SU-DHL-6 (cell line): ENCODE measurements at regions not wholly inside any gene's neighbourhood (a gene's known extent, or its start where the extent isn't known, plus 50 kb on each side); places are given as distances from the start of the nearest gene placed in this dataset.

Source experiments
- H2AFZ ChIP-seq: fragments of 200-600 bp; sonication (generic); 2 replicates; pipeline ENCODE4 v1.6.1; 2014; ENCODE audit warnings: low read depth, mild to moderate bottlenecking, moderate library complexity, mixed read lengths, antibody characterized with exemption, low read length; ENCODE audit not compliant: severe bottlenecking
- H3F3A ChIP-seq: fragments of 200-600 bp; shearing (Covaris generic); 2 replicates; pipeline ENCODE4 v1.6.0; 2016; ENCODE audit warnings: antibody characterized with exemption, mild to moderate bottlenecking; ENCODE audit not compliant: insufficient read depth
- H3K27ac ChIP-seq: fragments of 200-600 bp; sonication (generic); 2 replicates; pipeline ENCODE4 v1.5.1; 2016; ENCODE audit warnings: low read depth, mild to moderate bottlenecking, low read length, moderate library complexity, mixed read lengths
- H3K27me3 ChIP-seq: fragments of 200-600 bp; sonication (generic), shearing (Covaris generic); 2 replicates; pipeline ENCODE4 v1.6.0; 2014; ENCODE audit warnings: mild to moderate bottlenecking, low read length
- H3K36me3 ChIP-seq: fragments of 200-600 bp; sonication (generic); 2 replicates; pipeline ENCODE4 v1.6.1; 2014; ENCODE audit warnings: mild to moderate bottlenecking, low read length, mixed read lengths
- H3K4me2 ChIP-seq: fragments of 300-600, 200-600 bp; shearing (Covaris generic), sonication (generic); 2 replicates; pipeline ENCODE4 v1.6.0; 2014; ENCODE audit warnings: low read length, low read depth, mild to moderate bottlenecking; ENCODE audit not compliant: poor library complexity, severe bottlenecking
- H3K4me3 ChIP-seq: fragments of 200-600 bp; sonication (generic); 2 replicates; pipeline ENCODE4 v1.5.1; 2014; ENCODE audit warnings: antibody characterized with exemption, low read length, mild to moderate bottlenecking, mixed read lengths; ENCODE audit not compliant: insufficient read depth, poor library complexity, severe bottlenecking
- H3K79me2 ChIP-seq: fragments of 200-600 bp; sonication (generic); 2 replicates; pipeline ENCODE4 v1.6.1; 2014; ENCODE audit warnings: mild to moderate bottlenecking, low read length, moderate library complexity; ENCODE audit not compliant: insufficient read depth
- H3K9ac ChIP-seq: fragments of 200-600 bp; sonication (generic); 2 replicates; pipeline ENCODE4 v1.7.0; 2014; ENCODE audit warnings: mild to moderate bottlenecking, low read length
- H3K9me2 ChIP-seq: fragments of 200-600 bp; sonication (generic); replicated peaks from 2 replicates; pipeline ENCODE4 v1.6.1; 2014; ENCODE audit warnings: low read length; ENCODE audit not compliant: insufficient read depth
- H3K9me3 ChIP-seq: fragments of 200-600 bp; sonication (generic); 2 replicates; pipeline ENCODE4 v1.6.1; 2014; ENCODE audit warnings: low read length, mixed read lengths; ENCODE audit not compliant: insufficient read depth
- H4K20me1 ChIP-seq: fragments of 200-600 bp; sonication (generic); 2 replicates; pipeline ENCODE4 v1.6.1; 2014; ENCODE audit warnings: low read depth, mild to moderate bottlenecking, antibody characterized with exemption, low read length, moderate library complexity, mixed read lengths
- EZH2phosphoT487 ChIP-seq: fragments of 200-600 bp; sonication (generic), shearing (Covaris generic); conservative IDR thresholded peaks from 2 replicates; pipeline ENCODE4 v1.6.1; 2018; ENCODE audit warnings: mild to moderate bottlenecking, antibody characterized with exemption, low read length, moderate library complexity, mixed read lengths
- TF ChIP-seq, protein P1 (sequence below): fragments of 200-600 bp; sonication (generic); IDR thresholded peaks from one replicate; pipeline ENCODE4 v1.5.1; 2017; ENCODE audit warnings: antibody characterized with exemption, mild to moderate bottlenecking, low read length, moderate library complexity; ENCODE audit not compliant: insufficient read depth, poor library complexity, severe bottlenecking

DNA sequence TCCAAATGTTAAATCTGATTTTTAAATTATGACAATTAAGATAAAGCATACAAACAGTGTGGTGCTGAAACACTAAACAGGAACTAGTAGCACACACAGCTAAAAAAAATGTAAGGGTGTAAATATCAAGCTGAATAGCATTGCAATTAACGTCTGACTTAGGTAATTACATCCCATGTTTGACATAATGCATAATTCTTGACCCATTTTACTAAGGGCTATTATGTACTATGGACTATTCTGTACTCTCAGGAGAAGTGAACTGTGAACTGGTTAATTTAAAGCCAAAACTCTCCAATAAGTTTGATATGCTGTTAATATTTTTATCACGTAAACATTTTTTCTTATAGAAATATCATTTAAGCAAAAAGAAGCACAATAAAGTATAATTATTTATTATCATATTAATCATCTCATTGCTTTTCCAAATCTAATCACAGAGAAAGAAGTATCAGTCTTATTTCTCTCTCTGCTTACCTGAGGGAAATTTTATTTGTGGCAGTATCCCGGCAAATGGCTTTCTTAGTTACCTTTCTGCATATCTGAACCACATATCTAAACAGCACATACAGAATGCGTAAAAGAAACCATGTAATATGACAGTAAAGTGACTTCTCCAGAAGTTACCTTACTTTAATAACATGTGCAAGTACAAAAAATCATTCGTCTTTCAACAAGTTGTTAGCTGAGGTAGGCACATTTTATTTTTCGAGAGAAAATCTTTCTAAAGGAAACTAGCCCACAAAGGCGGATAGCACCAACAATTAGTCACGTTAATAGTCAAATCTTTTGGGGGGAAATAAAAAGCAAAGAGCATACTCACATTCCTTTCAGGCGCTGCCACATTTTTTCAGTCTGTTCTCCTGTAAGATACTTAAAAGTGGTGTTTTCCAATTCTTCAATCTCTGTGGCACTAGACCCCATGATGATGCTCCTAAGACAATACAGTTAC is 94.9 kb upstream of the PDE1A start:
- Histone ChIP-seq H3K79me2 (no peaks in the 10 kb centered on the region), H3F3A (no peaks in the 10 kb centered on the region), H3K36me3 (no peaks in the 10 kb centered on the region; the same call in 1 of the 2 replicates), H3K4me3 (no peak overlapping the region), H2AFZ (no peak overlapping the region), H4K20me1 (no peaks in the 10 kb centered on the region), H3K9me2 (no peaks in the 10 kb centered on the region), H3K9ac (no peak overlapping the region), H3K27me3 (no peaks in the 10 kb centered on the region), H3K9me3 (no peaks in the 10 kb centered on the region), H3K27ac (no peak overlapping the region), H3K4me2 (no peak overlapping the region)
- TF ChIP-seq EZH2phosphoT487, result no peak
- TF ChIP-seq, protein P1, sequence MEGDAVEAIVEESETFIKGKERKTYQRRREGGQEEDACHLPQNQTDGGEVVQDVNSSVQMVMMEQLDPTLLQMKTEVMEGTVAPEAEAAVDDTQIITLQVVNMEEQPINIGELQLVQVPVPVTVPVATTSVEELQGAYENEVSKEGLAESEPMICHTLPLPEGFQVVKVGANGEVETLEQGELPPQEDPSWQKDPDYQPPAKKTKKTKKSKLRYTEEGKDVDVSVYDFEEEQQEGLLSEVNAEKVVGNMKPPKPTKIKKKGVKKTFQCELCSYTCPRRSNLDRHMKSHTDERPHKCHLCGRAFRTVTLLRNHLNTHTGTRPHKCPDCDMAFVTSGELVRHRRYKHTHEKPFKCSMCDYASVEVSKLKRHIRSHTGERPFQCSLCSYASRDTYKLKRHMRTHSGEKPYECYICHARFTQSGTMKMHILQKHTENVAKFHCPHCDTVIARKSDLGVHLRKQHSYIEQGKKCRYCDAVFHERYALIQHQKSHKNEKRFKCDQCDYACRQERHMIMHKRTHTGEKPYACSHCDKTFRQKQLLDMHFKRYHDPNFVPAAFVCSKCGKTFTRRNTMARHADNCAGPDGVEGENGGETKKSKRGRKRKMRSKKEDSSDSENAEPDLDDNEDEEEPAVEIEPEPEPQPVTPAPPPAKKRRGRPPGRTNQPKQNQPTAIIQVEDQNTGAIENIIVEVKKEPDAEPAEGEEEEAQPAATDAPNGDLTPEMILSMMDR, result no peak

DNA sequence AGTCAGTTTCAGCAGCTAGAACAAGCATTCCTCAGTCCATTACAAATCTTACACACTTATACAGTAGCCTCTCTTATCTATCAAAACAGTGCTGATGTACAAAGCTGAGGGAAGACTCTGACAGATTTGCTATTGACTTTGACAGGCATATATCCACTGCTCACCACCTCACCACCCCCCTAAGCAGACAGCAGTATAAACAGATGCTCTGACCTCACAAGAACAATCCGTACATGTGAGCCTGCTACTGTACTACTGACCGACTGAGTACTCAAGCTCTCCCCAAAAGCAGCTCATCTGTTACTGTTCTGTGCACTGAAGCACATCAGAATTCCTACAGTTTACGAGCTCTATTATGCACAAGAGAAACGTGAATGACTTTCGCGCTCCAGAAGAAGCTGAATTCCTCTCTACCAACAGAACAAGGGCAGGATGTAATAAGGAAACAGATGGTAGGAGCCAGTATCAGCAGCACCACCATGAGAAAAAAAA is 95.6 kb upstream of the PDE1A start:
- TF ChIP-seq, protein P1, result no peak
- TF ChIP-seq EZH2phosphoT487, result no peak
- no peak overlapping the region for H3K4me3 ChIP-seq
- no peaks in the 10 kb centered on the region for H3K79me2 ChIP-seq

DNA sequence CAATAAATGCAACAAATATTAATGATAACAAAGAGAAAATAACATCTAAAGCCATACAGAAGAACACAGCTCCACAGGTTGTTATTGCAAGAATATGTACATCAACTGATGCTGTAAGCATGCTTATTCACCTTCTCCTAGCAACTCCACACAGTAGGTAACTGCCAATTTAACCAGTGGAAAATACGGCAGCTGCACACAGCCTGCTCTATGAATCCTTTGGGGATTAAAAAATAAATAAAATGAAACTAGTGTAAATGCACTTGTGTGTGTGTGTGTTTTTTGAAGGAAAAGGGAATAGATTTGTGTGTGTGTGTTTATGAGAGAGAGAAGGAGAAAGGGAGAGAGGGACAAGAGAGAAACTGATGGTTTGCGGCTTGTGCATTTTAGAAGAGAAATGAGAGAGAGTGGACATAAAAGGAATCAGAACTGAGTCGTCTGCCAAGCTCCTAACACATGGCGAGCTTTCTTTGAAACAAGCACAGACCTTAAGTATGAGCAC is 96.2 kb upstream of the PDE1A start:
- H4K20me1 ChIP-seq, result no peaks in the 10 kb centered on the region
- H3K27me3 ChIP-seq, result no peaks in the 10 kb centered on the region
- no peaks in the 10 kb centered on the region for H3K79me2 ChIP-seq
- H3K9me3 ChIP-seq, result no peaks in the 10 kb centered on the region
- H3K4me2 ChIP-seq, result no peak overlapping the region
- no peaks in the 10 kb centered on the region; the same call in 1 of the 2 replicates for H3K36me3 ChIP-seq
- no peak for TF ChIP-seq EZH2phosphoT487
- TF ChIP-seq, protein P1, result no peak
- H3F3A ChIP-seq, result no peaks in the 10 kb centered on the region
- no peak overlapping the region for H3K4me3 ChIP-seq
- no peak overlapping the region for H3K9ac ChIP-seq
- no peak overlapping the region for H3K27ac ChIP-seq
- H2AFZ ChIP-seq, result no peak overlapping the region
- H3K9me2 ChIP-seq, result no peaks in the 10 kb centered on the region

More for the DNA sequence above, 95.6 kb upstream of the PDE1A start:
- no peaks in the 10 kb centered on the region for H3K9me3 ChIP-seq
- no peaks in the 10 kb centered on the region for H3K9me2 ChIP-seq
- H3K36me3 ChIP-seq, result no peaks in the 10 kb centered on the region; the same call in 1 of the 2 replicates
- no peaks in the 10 kb centered on the region for H3F3A ChIP-seq
- H3K9ac ChIP-seq, result no peak overlapping the region
- H3K27ac ChIP-seq, result no peak overlapping the region
- H3K4me2 ChIP-seq, result no peak overlapping the region
- no peak overlapping the region for H2AFZ ChIP-seq
- no peaks in the 10 kb centered on the region for H3K27me3 ChIP-seq
- H4K20me1 ChIP-seq, result no peaks in the 10 kb centered on the region
